ENCODE measurements at regions not wholly inside any gene's neighbourhood (a gene's known extent, or its start where the extent isn't known, plus 50 kb on each side); places are given as distances from the start of the nearest gene placed in this dataset.

DNA sequence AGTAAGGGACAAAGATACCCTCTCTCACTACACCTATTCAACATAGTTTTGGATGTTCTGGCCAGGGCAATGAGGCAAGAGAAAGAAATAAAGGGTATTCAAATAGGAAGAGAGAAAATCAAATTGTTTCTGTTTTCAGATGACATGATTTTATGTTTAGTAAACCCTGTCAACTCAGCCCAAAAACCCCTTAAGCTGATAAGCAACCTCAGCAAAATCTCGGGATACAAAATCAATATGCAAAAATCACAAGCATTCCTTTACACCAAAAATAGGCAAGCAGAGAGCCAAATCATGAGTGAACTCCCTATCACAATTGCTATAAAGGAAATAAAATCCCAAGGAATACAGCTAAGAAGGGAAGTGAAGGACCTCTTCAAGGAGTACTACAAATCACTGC is 1130.7 kb upstream of the PIK3C3 start:
- Histone ChIP-seq H3K9ac (ENCODE audit: extremely low read depth, low read length, poor library complexity, severe bottlenecking) (no peak overlapping the region), H3K27me3 (ENCODE audit: control insufficient read depth, insufficient read depth, low read length, poor library complexity, severe bottlenecking) (no peaks in the 10 kb centered on the region), H3K4me3 (ENCODE audit: low read length) (no peak overlapping the region), H3K4me1 (ENCODE audit: control insufficient read depth, insufficient read depth, low read length) (peaks cover 3% of the 10 kb centered on the region), H3K27ac (ENCODE audit: low read depth, low read length) (no peak overlapping the region), H3K9me3 (ENCODE audit: control insufficient read depth, low read length) (no peaks in the 10 kb centered on the region), H3K36me3 (ENCODE audit: control insufficient read depth, insufficient read depth, low read length) (no peaks in the 10 kb centered on the region)
- H3K36me3 Mint-ChIP-seq (ENCODE audit: low read depth) = no peaks in the 10 kb centered on the region
- no peak overlapping the region for H3K4me3 Mint-ChIP-seq
- no peaks in the 10 kb centered on the region for H3K27me3 Mint-ChIP-seq (ENCODE audit: insufficient read depth)
- H3K27ac Mint-ChIP-seq = no peak overlapping the region
- 87% methylated on average over 1 of the region's 1 CpG; no CpG with 5 or more reads in 1 of the 2 experiments for WGBS, 2 experiments (ENCODE audit: insufficient coverage in 1 of 2, insufficient read length in 1 of 2)
- no peak for DNase-seq
- H3K9me3 Mint-ChIP-seq = no peaks in the 10 kb centered on the region
- H3K4me1 Mint-ChIP-seq = peaks cover 3% of the 10 kb centered on the region
- TF ChIP-seq, protein P1, sequence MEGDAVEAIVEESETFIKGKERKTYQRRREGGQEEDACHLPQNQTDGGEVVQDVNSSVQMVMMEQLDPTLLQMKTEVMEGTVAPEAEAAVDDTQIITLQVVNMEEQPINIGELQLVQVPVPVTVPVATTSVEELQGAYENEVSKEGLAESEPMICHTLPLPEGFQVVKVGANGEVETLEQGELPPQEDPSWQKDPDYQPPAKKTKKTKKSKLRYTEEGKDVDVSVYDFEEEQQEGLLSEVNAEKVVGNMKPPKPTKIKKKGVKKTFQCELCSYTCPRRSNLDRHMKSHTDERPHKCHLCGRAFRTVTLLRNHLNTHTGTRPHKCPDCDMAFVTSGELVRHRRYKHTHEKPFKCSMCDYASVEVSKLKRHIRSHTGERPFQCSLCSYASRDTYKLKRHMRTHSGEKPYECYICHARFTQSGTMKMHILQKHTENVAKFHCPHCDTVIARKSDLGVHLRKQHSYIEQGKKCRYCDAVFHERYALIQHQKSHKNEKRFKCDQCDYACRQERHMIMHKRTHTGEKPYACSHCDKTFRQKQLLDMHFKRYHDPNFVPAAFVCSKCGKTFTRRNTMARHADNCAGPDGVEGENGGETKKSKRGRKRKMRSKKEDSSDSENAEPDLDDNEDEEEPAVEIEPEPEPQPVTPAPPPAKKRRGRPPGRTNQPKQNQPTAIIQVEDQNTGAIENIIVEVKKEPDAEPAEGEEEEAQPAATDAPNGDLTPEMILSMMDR (conservative IDR thresholded peaks at IDR 0.05) = no peak

- Histone ChIP-seq H3K9me3 (ENCODE audit: control insufficient read depth, low read length) (no peaks in the 10 kb centered on the region), H3K36me3 (ENCODE audit: control insufficient read depth, insufficient read depth, low read length) (no peaks in the 10 kb centered on the region), H3K4me1 (ENCODE audit: control insufficient read depth, insufficient read depth, low read length) (peaks cover 3% of the 10 kb centered on the region), H3K4me3 (ENCODE audit: low read length) (no peak overlapping the region), H3K27ac (ENCODE audit: low read depth, low read length) (no peak overlapping the region), H3K9ac (ENCODE audit: extremely low read depth, low read length, poor library complexity, severe bottlenecking) (no peak overlapping the region), H3K27me3 (ENCODE audit: control insufficient read depth, insufficient read depth, low read length, poor library complexity, severe bottlenecking) (no peaks in the 10 kb centered on the region)
- no peaks in the 10 kb centered on the region for H3K9me3 Mint-ChIP-seq
- TF ChIP-seq, protein P1 (conservative IDR thresholded peaks at IDR 0.05) = no peak
- no peak overlapping the region for H3K4me3 Mint-ChIP-seq
- H3K4me1 Mint-ChIP-seq = peaks cover 3% of the 10 kb centered on the region
- DNase-seq = peak; percentile 57
- 79 to 83% methylated on average over 4 to 6 of the region's 6 CpGs for WGBS, 2 experiments (ENCODE audit: insufficient coverage in 1 of 2, insufficient read length in 1 of 2)
- no peaks in the 10 kb centered on the region for H3K36me3 Mint-ChIP-seq (ENCODE audit: low read depth)
- H3K27ac Mint-ChIP-seq = no peak overlapping the region
- no peaks in the 10 kb centered on the region for H3K27me3 Mint-ChIP-seq (ENCODE audit: insufficient read depth)
Observed at GRCh38 chr18:40821596-40822243, 1133.3 kb upstream of the PIK3C3 start.

DNA sequence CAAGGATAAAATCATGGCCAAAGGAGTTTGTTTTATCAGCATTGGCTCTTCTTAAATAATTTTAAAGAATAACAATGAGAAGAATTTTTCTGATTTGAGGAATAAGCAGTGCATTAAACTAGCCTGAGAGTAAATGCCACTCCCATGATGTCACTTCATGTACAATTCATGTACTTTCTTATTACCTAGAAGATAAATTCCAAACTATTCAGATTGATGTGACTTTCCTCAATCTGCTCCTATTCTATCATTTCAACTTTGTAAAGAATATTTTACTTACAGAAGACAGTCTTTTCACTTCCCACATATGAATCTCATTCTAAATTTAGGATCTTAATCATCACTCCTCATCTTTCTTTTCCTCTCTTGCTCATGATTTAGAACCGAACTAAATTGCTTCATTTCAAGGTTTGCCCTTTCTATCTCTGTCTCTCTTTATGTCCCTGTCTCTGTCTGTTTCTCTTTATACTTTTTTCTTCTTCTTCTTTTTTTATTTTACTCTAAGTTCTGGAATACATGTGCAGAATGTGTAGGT is 1142.0 kb upstream of the PIK3C3 start:
- H3K36me3 ChIP-seq (ENCODE audit: control insufficient read depth, insufficient read depth, low read length) = no peaks in the 10 kb centered on the region
- H3K4me3 Mint-ChIP-seq = no peak overlapping the region
- no peaks in the 10 kb centered on the region for H3K27me3 Mint-ChIP-seq (ENCODE audit: insufficient read depth)
- no peaks in the 10 kb centered on the region for H3K9me3 ChIP-seq (ENCODE audit: control insufficient read depth, low read length)
- no peak overlapping the region for H3K27ac ChIP-seq (ENCODE audit: low read depth, low read length)
- WGBS, 2 experiments (ENCODE audit: insufficient coverage in 1 of 2, insufficient read length in 1 of 2) = 85 to 100% methylated on average over 1 of the region's 1 CpG
- peaks cover 9% of the 10 kb centered on the region for H3K4me1 ChIP-seq (ENCODE audit: control insufficient read depth, insufficient read depth, low read length)
- DNase-seq = no peak
- TF ChIP-seq, protein P1 (conservative IDR thresholded peaks at IDR 0.05) = no peak
- no peak overlapping the region for H3K4me3 ChIP-seq (ENCODE audit: low read length)
- no peaks in the 10 kb centered on the region for H3K4me1 Mint-ChIP-seq
- H3K9ac ChIP-seq (ENCODE audit: extremely low read depth, low read length, poor library complexity, severe bottlenecking) = no peak overlapping the region
- H3K9me3 Mint-ChIP-seq = no peaks in the 10 kb centered on the region
- no peak overlapping the region for H3K27ac Mint-ChIP-seq
- H3K36me3 Mint-ChIP-seq (ENCODE audit: low read depth) = no peaks in the 10 kb centered on the region
- no peaks in the 10 kb centered on the region for H3K27me3 ChIP-seq (ENCODE audit: control insufficient read depth, insufficient read depth, low read length, poor library complexity, severe bottlenecking)

Measured in endodermal cell (in vitro differentiated cells).